Epithelial cell of proximal tubule (primary cell): ENCODE measurements at regions not wholly inside any gene's neighbourhood (a gene's known extent, or its start where the extent isn't known, plus 50 kb on each side); places are given as distances from the start of the nearest gene placed in this dataset.
"Not testable (repeated sequence)": the region's sequence is repeated elsewhere in the genome, so short reads cannot be mapped to it uniquely, and the experiment has no call there.

Experiments used
- DNase-seq: peaks from one replicate; pipeline ENCODE4 v3.0.0-alpha.2; 2011; ENCODE audit warnings: low read depth
- H3K4me3 ChIP-seq: 2 replicates; pipeline ENCODE4 v1.5.1; 2011; ENCODE audit warnings: low read depth, mild to moderate bottlenecking, low read length
- CTCF ChIP-seq: conservative IDR thresholded peaks from 2 replicates; pipeline ENCODE4 v1.5.1; 2012; ENCODE audit warnings: low read depth, mild to moderate bottlenecking, low read length

- no peak overlapping the region for H3K4me3 ChIP-seq
- no peak for DNase-seq
- TF ChIP-seq CTCF, result no peak
Observed at GRCh38 chr21:26273686-26274313, 103.2 kb upstream of the APP start.

- no peak for DNase-seq
- TF ChIP-seq CTCF, result no peak
- no peak overlapping the region for H3K4me3 ChIP-seq
Observed at GRCh38 chr21:26267389-26267788, 96.8 kb upstream of the APP start.

- DNase-seq, result no peak
- H3K4me3 ChIP-seq, result no peak overlapping the region
- TF ChIP-seq CTCF, result no peak
Observed at GRCh38 chr21:26246073-26246472, 75.5 kb upstream of the APP start.

- H3K4me3 ChIP-seq, result no peak overlapping the region
- DNase-seq, result no peak
- no peak for TF ChIP-seq CTCF
Observed at GRCh38 chr21:26245428-26245827, 74.9 kb upstream of the APP start.

GRCh38 chr21:26238646-26239045, 68.1 kb upstream of the APP start:
- TF ChIP-seq CTCF, result no peak
- no peak for DNase-seq
- no peak overlapping the region for H3K4me3 ChIP-seq

- DNase-seq, result no peak
- no peak for TF ChIP-seq CTCF
- no peak overlapping the region for H3K4me3 ChIP-seq
Observed at GRCh38 chr21:26236281-26236680, 65.7 kb upstream of the APP start.

GRCh38 chr21:26233297-26233696, 62.7 kb upstream of the APP start:
- not testable (repeated sequence) for DNase-seq, H3K4me3 ChIP-seq

GRCh38 chr21:26232491-26232890, 61.9 kb upstream of the APP start:
- DNase-seq, H3K4me3 ChIP-seq: not testable (repeated sequence)
